Natural killer cell (primary cell): ENCODE measurements at regions not wholly inside any gene's neighbourhood (a gene's known extent, or its start where the extent isn't known, plus 50 kb on each side); places are given as distances from the start of the nearest gene placed in this dataset.
"Not testable (repeated sequence)": the region's sequence is repeated elsewhere in the genome, so short reads cannot be mapped to it uniquely, and the experiment has no call there.

Experiments
- ATAC-seq, 3 donors: fragments of 150-1000 bp in 2 of 3; fragments of 200-7000 bp in 1 of 3; cut with Tn5 transposase; 1 replicate in 1 of 3; 2 replicates in 2 of 3; pipeline ENCODE4 v1.10.0; 2021; ENCODE audit warnings: mild to moderate bottlenecking in 2 of 3, moderate library complexity in 2 of 3
- DNase-seq, 2 donors: peaks; one replicate each; pipeline versions ENCODE4 v3.0.0 to v3.0.0-alpha.2; 2013 to 2021; ENCODE audit warnings: mixed read lengths in 1 of 2
- H3K27ac ChIP-seq: one replicate; pipeline ENCODE4 v1.5.1; 2013; ENCODE audit warnings: mild to moderate bottlenecking, low read length
- H3K27me3 ChIP-seq: one replicate; pipeline ENCODE4 v1.6.1; 2013; ENCODE audit warnings: low read length; ENCODE audit not compliant: control insufficient read depth, insufficient read depth
- H3K36me3 ChIP-seq: one replicate; pipeline ENCODE4 v1.6.1; 2013; ENCODE audit warnings: low read length; ENCODE audit not compliant: control insufficient read depth, insufficient read depth
- H3K4me1 ChIP-seq: one replicate; pipeline ENCODE4 v1.6.1; 2013; ENCODE audit warnings: low read length; ENCODE audit not compliant: control insufficient read depth, insufficient read depth
- H3K4me3 ChIP-seq: one replicate; pipeline ENCODE4 v1.5.1; 2013; ENCODE audit warnings: low read length
- H3K9me3 ChIP-seq: one replicate; pipeline ENCODE4 v1.6.1; 2013; ENCODE audit warnings: low read length; ENCODE audit not compliant: control insufficient read depth, insufficient read depth
- H3K27ac Mint-ChIP-seq, 2 donors: one replicate each; pipeline ENCODE4 v1.8.0; 2022; ENCODE audit warnings: mild to moderate bottlenecking in 2 of 2, mixed read lengths in 2 of 2, moderate library complexity in 1 of 2
- H3K27me3 Mint-ChIP-seq, 2 donors: one replicate each; pipeline ENCODE4 v1.8.0; 2022; ENCODE audit warnings: low read depth in 2 of 2, mixed read lengths in 2 of 2
- H3K36me3 Mint-ChIP-seq: one replicate; pipeline ENCODE4 v1.8.0; 2022; ENCODE audit warnings: mixed read lengths
- H3K4me1 Mint-ChIP-seq, 2 donors: one replicate each; pipeline ENCODE4 v1.8.0; 2022; ENCODE audit warnings: mixed read lengths in 2 of 2
- H3K4me3 Mint-ChIP-seq: one replicate; pipeline ENCODE4 v1.8.0; 2022; ENCODE audit warnings: mild to moderate bottlenecking, moderate library complexity, mixed read lengths
- H3K9me3 Mint-ChIP-seq, 2 donors: one replicate each; pipeline ENCODE4 v1.8.0; 2022; ENCODE audit warnings: mixed read lengths in 2 of 2
- WGBS: methylation state at CpG from one replicate; pipeline ENCODE4 v1.1.7; 2013; ENCODE audit warnings: missing lambda C conversion rate; ENCODE audit not compliant: insufficient coverage; 5-methylcytosine and 5-hydroxymethylcytosine counted together
- intact Hi-C: fragments of 100-400 bp; cut with micrococcal nuclease; formaldehyde crosslinking; loops from one replicate; pipeline ENCODE4 v1.14.2; 2022
- TF ChIP-seq, protein P1 (sequence below): fragments of 200-600 bp; IDR thresholded peaks from one replicate; pipeline ENCODE4 v1.8.0; 2022; ENCODE audit warnings: antibody characterized with exemption

DNA sequence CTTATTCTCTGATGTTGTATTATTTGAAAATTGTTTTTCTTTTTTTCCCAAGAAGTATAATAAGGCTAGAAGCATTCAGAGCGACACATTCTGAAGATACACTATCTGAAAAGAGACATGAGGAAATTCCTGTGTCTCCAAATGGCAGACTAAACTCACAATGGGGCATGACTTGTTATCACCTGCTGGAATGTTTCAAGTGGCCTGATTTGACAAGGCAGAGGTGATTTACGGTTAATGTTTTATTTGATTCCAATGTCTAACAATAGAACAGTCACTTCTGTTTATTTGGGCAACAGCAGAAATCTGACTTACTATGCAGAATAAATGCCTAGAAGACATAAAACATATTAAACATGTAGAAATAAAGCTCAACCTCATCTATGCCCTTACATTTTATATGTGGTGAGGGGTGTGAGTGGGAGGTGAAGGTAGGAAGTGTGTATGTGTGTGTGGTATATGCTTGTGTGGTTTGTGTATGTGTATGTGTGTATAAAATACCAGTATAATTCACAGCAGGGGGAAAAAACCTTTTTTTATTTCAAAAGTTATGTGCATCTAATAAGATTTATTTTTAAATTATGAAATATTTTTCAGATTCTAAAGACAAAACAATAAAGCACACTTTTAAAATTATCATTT lies 1051.7 kb downstream of the ROBO2 start:
- Mint-ChIP-seq H3K36me3 (no peaks in the 10 kb centered on the region), H3K27ac (no peak overlapping the region), H3K9me3 (peaks cover 13 to 17% of the 10 kb centered on the region in 2 donors), H3K4me1 (no peaks in the 10 kb centered on the region), H3K4me3 (no peak overlapping the region), H3K27me3 (no peaks in the 10 kb centered on the region)
- no peaks in the 10 kb centered on the region for H3K4me1 ChIP-seq
- no peak overlapping the region for H3K4me3 ChIP-seq
- 91% methylated on average over 2 of the region's 2 CpGs for WGBS
- intact Hi-C loops: no loop called here
- TF ChIP-seq, protein P1, sequence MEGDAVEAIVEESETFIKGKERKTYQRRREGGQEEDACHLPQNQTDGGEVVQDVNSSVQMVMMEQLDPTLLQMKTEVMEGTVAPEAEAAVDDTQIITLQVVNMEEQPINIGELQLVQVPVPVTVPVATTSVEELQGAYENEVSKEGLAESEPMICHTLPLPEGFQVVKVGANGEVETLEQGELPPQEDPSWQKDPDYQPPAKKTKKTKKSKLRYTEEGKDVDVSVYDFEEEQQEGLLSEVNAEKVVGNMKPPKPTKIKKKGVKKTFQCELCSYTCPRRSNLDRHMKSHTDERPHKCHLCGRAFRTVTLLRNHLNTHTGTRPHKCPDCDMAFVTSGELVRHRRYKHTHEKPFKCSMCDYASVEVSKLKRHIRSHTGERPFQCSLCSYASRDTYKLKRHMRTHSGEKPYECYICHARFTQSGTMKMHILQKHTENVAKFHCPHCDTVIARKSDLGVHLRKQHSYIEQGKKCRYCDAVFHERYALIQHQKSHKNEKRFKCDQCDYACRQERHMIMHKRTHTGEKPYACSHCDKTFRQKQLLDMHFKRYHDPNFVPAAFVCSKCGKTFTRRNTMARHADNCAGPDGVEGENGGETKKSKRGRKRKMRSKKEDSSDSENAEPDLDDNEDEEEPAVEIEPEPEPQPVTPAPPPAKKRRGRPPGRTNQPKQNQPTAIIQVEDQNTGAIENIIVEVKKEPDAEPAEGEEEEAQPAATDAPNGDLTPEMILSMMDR: no peak
- no peak for DNase-seq
- ATAC-seq: no peak
- H3K27ac ChIP-seq: no peak overlapping the region
- no peaks in the 10 kb centered on the region for H3K27me3 ChIP-seq
- no peaks in the 10 kb centered on the region for H3K36me3 ChIP-seq
- H3K9me3 ChIP-seq: no peaks in the 10 kb centered on the region

DNA sequence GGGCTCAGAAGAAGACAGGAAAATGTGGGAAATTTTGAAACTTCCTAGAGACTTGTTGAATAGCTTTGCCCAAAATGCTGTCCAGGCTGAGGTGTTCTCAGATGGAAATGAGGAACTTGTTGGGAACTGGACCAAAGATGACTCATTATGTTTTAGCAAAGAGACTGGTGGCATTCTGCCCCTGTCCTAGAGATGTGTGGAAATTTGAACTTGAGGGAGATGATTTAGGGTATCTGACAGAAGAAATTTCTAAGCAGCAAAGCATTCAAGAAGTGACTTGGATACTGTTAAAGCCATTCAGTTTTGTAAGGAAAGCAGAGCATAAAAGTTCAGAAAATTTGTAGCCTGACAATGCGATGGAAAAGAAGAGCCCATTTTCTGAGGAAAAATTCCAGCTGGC lies 1052.7 kb downstream of the ROBO2 start:
- H3K27ac Mint-ChIP-seq, H3K36me3 Mint-ChIP-seq, DNase-seq, intact Hi-C loops, H3K4me3 ChIP-seq, ATAC-seq, H3K9me3 ChIP-seq, H3K27me3 ChIP-seq, H3K4me1 Mint-ChIP-seq, H3K27me3 Mint-ChIP-seq, H3K4me3 Mint-ChIP-seq, H3K4me1 ChIP-seq, H3K36me3 ChIP-seq, H3K27ac ChIP-seq: not testable (repeated sequence)
- WGBS: 90% methylated on average over 1 of the region's 1 CpG
- peaks cover 17 to 20% of the 10 kb centered on the region in 2 donors for H3K9me3 Mint-ChIP-seq

DNA sequence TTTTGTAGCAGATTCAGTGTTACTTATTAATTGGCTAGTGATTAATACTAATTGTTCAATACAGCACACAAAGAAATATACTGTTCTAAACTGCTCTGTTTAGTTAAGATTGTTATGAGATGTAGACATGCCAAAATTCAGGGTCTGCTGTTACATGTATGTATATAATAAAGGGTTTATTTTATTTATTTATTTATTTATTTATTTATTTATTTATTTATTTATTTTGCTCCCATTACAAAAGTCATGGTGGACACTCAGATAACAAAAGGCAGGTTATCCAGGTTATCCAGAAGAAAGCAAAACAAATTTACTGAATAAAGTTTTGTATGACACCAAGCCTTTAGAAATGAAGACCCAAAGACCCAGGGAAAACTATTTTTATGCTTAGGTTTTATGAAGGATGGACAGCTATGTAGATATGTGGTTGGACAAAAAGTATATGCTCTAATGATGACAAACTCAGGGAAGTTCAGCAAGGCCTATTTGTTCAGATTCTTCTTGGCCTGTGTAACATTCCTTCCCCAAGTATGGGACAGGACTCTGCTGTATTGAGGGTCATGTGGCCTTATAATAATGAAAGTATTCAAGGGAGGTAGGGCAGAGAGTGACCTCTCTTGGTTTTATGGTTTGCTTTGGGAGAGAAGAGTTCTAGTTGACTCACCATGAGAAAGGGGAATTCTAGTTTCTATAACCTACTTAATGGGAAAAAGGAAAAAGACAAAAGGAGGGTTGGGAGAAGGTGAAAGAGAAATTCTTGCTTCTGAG lies 1056.8 kb downstream of the ROBO2 start:
- intact Hi-C loops: no loop called here
- Mint-ChIP-seq H3K36me3 (no peaks in the 10 kb centered on the region), H3K4me1 (no peaks in the 10 kb centered on the region), H3K4me3 (no peak overlapping the region), H3K27ac (no peak overlapping the region), H3K9me3 (peaks cover 16 to 21% of the 10 kb centered on the region in 2 donors), H3K27me3 (no peaks in the 10 kb centered on the region)
- ATAC-seq (no peak), DNase-seq (no peak)
- H3K9me3 ChIP-seq: no peaks in the 10 kb centered on the region
- H3K27me3 ChIP-seq: no peaks in the 10 kb centered on the region
- H3K4me3 ChIP-seq: no peak overlapping the region
- no peak overlapping the region for H3K27ac ChIP-seq
- TF ChIP-seq, protein P1: no peak
- H3K36me3 ChIP-seq: no peaks in the 10 kb centered on the region
- no peaks in the 10 kb centered on the region for H3K4me1 ChIP-seq

DNA sequence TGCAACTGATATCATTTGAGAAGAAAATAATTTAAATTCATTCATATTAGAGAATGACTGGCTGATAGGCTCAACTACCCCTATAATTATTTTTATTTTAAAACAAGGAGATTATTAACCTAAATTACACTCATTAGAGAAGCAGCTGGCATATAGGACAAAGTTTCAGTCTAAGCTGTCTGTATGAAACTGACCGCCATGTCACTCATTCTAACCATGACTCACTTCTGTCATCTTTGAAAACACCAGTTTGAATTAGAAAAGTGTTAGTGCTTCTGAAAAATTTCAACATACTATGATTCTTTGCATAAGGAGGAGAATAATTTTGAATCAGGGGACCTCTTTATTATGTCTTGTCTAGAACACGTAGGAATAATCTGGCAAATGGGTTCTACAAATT lies 1058.5 kb downstream of the ROBO2 start:
- Histone ChIP-seq H3K36me3 (no peaks in the 10 kb centered on the region), H3K9me3 (no peaks in the 10 kb centered on the region), H3K4me1 (no peaks in the 10 kb centered on the region), H3K27ac (no peak overlapping the region), H3K27me3 (no peaks in the 10 kb centered on the region), H3K4me3 (no peak overlapping the region)
- TF ChIP-seq, protein P1: no peak
- ATAC-seq (no peak), DNase-seq (no peak)
- Mint-ChIP-seq H3K36me3 (no peaks in the 10 kb centered on the region), H3K27me3 (no peaks in the 10 kb centered on the region), H3K4me3 (no peak overlapping the region), H3K9me3 (peaks cover 15 to 17% of the 10 kb centered on the region in 2 donors), H3K27ac (no peak overlapping the region), H3K4me1 (no peaks in the 10 kb centered on the region)
- intact Hi-C loops: no loop called here
- WGBS: no CpG with 5 or more reads among the region's 2 CpGs
